NT2/D1 (cell line): ENCODE measurements at regions not wholly inside any gene's neighbourhood (a gene's known extent, or its start where the extent isn't known, plus 50 kb on each side); places are given as distances from the start of the nearest gene placed in this dataset.

Experiments used
- SUZ12 ChIP-seq: IDR thresholded peaks from 2 replicates; pipeline ENCODE4 v1.6.1; 2011; ENCODE audit not compliant: insufficient read length, insufficient read depth; ENCODE audit errors: extremely low read depth
- YY1 ChIP-seq: IDR thresholded peaks from 2 replicates; pipeline ENCODE4 v1.6.1; 2011; ENCODE audit not compliant: insufficient read length, insufficient read depth
- ZNF274 ChIP-seq: IDR thresholded peaks from 2 replicates; pipeline ENCODE4 v1.6.1; 2011; ENCODE audit warnings: mild to moderate bottlenecking, low read depth, low read length

DNA sequence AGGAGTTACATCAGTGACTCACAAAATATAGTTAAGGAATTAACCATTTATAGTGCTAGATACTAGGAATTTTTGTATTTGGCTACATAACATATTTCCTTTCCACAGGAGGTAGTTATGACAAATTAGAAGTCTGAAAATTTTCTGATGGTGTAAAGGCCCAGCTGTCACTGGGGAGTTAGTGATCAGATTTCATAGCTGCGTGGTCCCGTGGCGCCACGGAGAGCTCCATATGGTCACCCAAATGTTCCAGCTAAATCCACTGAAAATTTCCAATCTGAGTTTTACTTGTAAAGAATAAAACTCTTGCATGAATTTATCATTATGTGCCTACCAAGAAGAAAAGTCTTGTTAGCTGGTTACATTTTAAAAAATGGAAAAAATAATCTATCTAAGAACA lies 368.9 kb upstream of the PLSCR5 start:
- TF ChIP-seq ZNF274 (no peak), YY1 (no peak), SUZ12 (no peak)
